ENCODE measurements at regions not wholly inside any gene's neighbourhood (a gene's known extent, or its start where the extent isn't known, plus 50 kb on each side); places are given as distances from the start of the nearest gene placed in this dataset.

DNA sequence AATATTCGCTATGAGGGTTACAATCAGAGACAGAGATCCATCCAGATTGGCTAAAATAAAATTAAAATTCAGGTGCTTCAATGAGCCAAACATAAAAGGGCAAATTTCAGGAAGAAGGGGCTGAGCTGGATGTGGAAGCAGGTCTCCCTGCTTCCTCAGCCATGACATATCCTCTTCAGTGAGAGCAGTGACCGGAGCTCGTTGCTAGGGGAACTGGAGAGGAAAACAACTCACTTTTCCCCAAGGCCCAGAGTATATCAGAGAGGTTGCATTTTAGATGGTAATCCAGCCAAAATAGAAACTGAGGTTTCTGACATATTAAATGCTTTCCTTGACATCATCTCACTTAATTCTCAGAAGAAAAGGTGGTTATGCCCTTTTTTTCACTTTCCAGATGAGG is 503.5 kb downstream of the HS3ST4 start:
- TF ChIP-seq POLR2A (IDR thresholded peaks at IDR 0.05) (no peak), CTCF (IDR thresholded peaks at IDR 0.05) (no peak)
